WTC11 (cell line): ENCODE measurements at regions not wholly inside any gene's neighbourhood (a gene's known extent, or its start where the extent isn't known, plus 50 kb on each side); places are given as distances from the start of the nearest gene placed in this dataset.

Source experiments
- ATAC-seq: fragments of 200-7000 bp; cut with Tn5 transposase; 2 replicates; pipeline ENCODE4 v1.10.0; 2021; ENCODE audit warnings: mild to moderate bottlenecking, moderate library complexity
- CTCF ChIA-PET: fragments of 300-600 bp; sonication (Branson Sonifier 250); formaldehyde crosslinking; loops from one replicate; lab custom pipeline; 2021; ENCODE audit warnings: antibody characterized with exemption; lab: Charles Lee
- POLR2A ChIA-PET: fragments of 350-600 bp; sonication (Branson Sonifier 250); formaldehyde crosslinking; loops from one replicate; lab custom pipeline; 2021; ENCODE audit warnings: antibody characterized with exemption; lab: Charles Lee
- DNase-seq: peaks from one replicate; pipeline ENCODE4 v3.0.0; 2021; ENCODE audit warnings: low spot score
- H3K27ac Mint-ChIP-seq: 2 replicates; pipeline ENCODE4 v1.8.0; 2021; ENCODE audit warnings: mixed read lengths
- H3K27me3 Mint-ChIP-seq: 2 replicates; pipeline ENCODE4 v1.8.0; 2021; ENCODE audit warnings: low read depth, mild to moderate bottlenecking, moderate library complexity, mixed read lengths
- H3K36me3 Mint-ChIP-seq: 2 replicates; pipeline ENCODE4 v1.8.0; 2021; ENCODE audit warnings: mixed read lengths
- H3K4me1 Mint-ChIP-seq: 2 replicates; pipeline ENCODE4 v1.8.0; 2022; ENCODE audit warnings: mixed read lengths
- H3K4me3 Mint-ChIP-seq: 2 replicates; pipeline ENCODE4 v1.8.0; 2021; ENCODE audit warnings: mild to moderate bottlenecking, moderate library complexity, mixed read lengths
- H3K9me3 Mint-ChIP-seq: 2 replicates; pipeline ENCODE4 v1.8.0; 2021; ENCODE audit warnings: mixed read lengths
- ATF3 ChIP-seq: sonication (generic); formaldehyde crosslinking; conservative IDR thresholded peaks from 2 replicates; pipeline ENCODE4 v1.8.1; 2022; ENCODE audit warnings: mild to moderate bottlenecking, missing genetic modification reagents
- CBFB ChIP-seq: sonication (generic); formaldehyde crosslinking; IDR thresholded peaks from 2 replicates; pipeline ENCODE4 v1.8.1; 2022; ENCODE audit warnings: mild to moderate bottlenecking, low read depth, missing genetic modification reagents
- ERG ChIP-seq: fragments of 250-450 bp; sonication (Bioruptor Pico); IDR thresholded peaks from 2 replicates; pipeline ENCODE4 v1.8.0; 2021; ENCODE audit warnings: mild to moderate bottlenecking
- ESRRA ChIP-seq: sonication (generic); formaldehyde crosslinking; IDR thresholded peaks from 2 replicates; pipeline ENCODE4 v1.8.1; 2022; ENCODE audit warnings: mild to moderate bottlenecking, missing genetic modification reagents, borderline replicate concordance
- HMGA2 ChIP-seq: fragments of 250-450 bp; sonication (Bioruptor Pico); IDR thresholded peaks from 2 replicates; pipeline ENCODE4 v1.4.0; 2021; ENCODE audit warnings: mild to moderate bottlenecking, moderate library complexity
- JAZF1 ChIP-seq: fragments of 250-450 bp; sonication (Bioruptor Pico); IDR thresholded peaks from 2 replicates; pipeline ENCODE4 v1.9.0; 2021; ENCODE audit warnings: moderate library complexity, mild to moderate bottlenecking, inconsistent platforms
- MYBL2 ChIP-seq: sonication (generic); formaldehyde crosslinking; IDR thresholded peaks from 2 replicates; pipeline ENCODE4 v1.8.1; 2023; ENCODE audit warnings: mild to moderate bottlenecking, moderate library complexity, missing genetic modification reagents
- NFE2L1 ChIP-seq: sonication (generic); formaldehyde crosslinking; IDR thresholded peaks from 2 replicates; pipeline ENCODE4 v1.8.1; 2023; ENCODE audit warnings: missing genetic modification reagents
- NFYB ChIP-seq: sonication (generic); formaldehyde crosslinking; conservative IDR thresholded peaks from 2 replicates; pipeline ENCODE4 v1.8.0; 2022; ENCODE audit warnings: low read depth, missing genetic modification reagents
- OVOL2 ChIP-seq: fragments of 250-450 bp; sonication (Bioruptor Pico); IDR thresholded peaks from 2 replicates; pipeline ENCODE4 v1.9.0; 2021; ENCODE audit warnings: mild to moderate bottlenecking, borderline replicate concordance
- PRDM15 ChIP-seq: sonication (generic); formaldehyde crosslinking; IDR thresholded peaks from 2 replicates; pipeline ENCODE4 v1.8.0; 2022; ENCODE audit warnings: missing genetic modification reagents
- PRRX2 ChIP-seq: fragments of 250-450 bp; sonication (Bioruptor Pico); IDR thresholded peaks from 2 replicates; pipeline ENCODE4 v1.8.0; 2021; ENCODE audit warnings: mild to moderate bottlenecking
- SOX15 ChIP-seq: fragments of 250-450 bp; sonication (Bioruptor Pico); IDR thresholded peaks from 2 replicates; pipeline ENCODE4 v1.9.0; 2021; ENCODE audit warnings: mild to moderate bottlenecking
- TEAD1 ChIP-seq: sonication (generic); formaldehyde crosslinking; IDR thresholded peaks from 2 replicates; pipeline ENCODE4 v1.8.0; 2022; ENCODE audit warnings: mild to moderate bottlenecking, missing genetic modification reagents
- TEAD4 ChIP-seq: sonication (generic); formaldehyde crosslinking; IDR thresholded peaks from 2 replicates; pipeline ENCODE4 v1.8.0; 2022; ENCODE audit warnings: mild to moderate bottlenecking, missing genetic modification reagents
- USF1 ChIP-seq: sonication (generic); formaldehyde crosslinking; IDR thresholded peaks from 2 replicates; pipeline ENCODE4 v1.8.0; 2022; ENCODE audit warnings: mild to moderate bottlenecking, missing genetic modification reagents
- ZMAT4 ChIP-seq: fragments of 250-450 bp; sonication (Bioruptor Pico); IDR thresholded peaks from 2 replicates; pipeline ENCODE4 v1.9.0; 2021; ENCODE audit warnings: mild to moderate bottlenecking
- ZNF121 ChIP-seq: sonication (generic); formaldehyde crosslinking; IDR thresholded peaks from 2 replicates; pipeline ENCODE4 v1.8.0; 2023; ENCODE audit warnings: missing genetic modification reagents
- ZNF138 ChIP-seq: sonication (generic); formaldehyde crosslinking; conservative IDR thresholded peaks from 2 replicates; pipeline ENCODE4 v1.8.1; 2022; ENCODE audit warnings: mild to moderate bottlenecking, moderate library complexity, missing genetic modification reagents
- ZNF396 ChIP-seq: fragments of 250-450 bp; sonication (Bioruptor Pico); IDR thresholded peaks from 2 replicates; pipeline ENCODE4 v1.8.0; 2021; ENCODE audit warnings: mild to moderate bottlenecking, moderate library complexity, borderline replicate concordance
- ZNF423 ChIP-seq: fragments of 250-450 bp; sonication (Bioruptor Pico); IDR thresholded peaks from 2 replicates; pipeline ENCODE4 v2.1.2; 2022; ENCODE audit warnings: mild to moderate bottlenecking, moderate library complexity
- ZNF425 ChIP-seq: fragments of 250-450 bp; sonication (Bioruptor Pico); conservative IDR thresholded peaks from 2 replicates; pipeline ENCODE4 v1.9.0; 2021; ENCODE audit warnings: mild to moderate bottlenecking
- ZNF512 ChIP-seq: sonication (generic); formaldehyde crosslinking; IDR thresholded peaks from 2 replicates; pipeline ENCODE4 v1.8.1; 2022; ENCODE audit warnings: missing genetic modification reagents, borderline replicate concordance
- ZNF532 ChIP-seq: fragments of 250-450 bp; sonication (Bioruptor Pico); IDR thresholded peaks from 2 replicates; pipeline ENCODE4 v1.9.0; 2021; ENCODE audit warnings: mild to moderate bottlenecking, borderline replicate concordance
- ZNF671 ChIP-seq: fragments of 250-450 bp; sonication (Bioruptor Pico); IDR thresholded peaks from 2 replicates; pipeline ENCODE4 v1.8.0; 2021; ENCODE audit warnings: mild to moderate bottlenecking

- no peak for ATAC-seq
- Mint-ChIP-seq H3K4me3 (no peak overlapping the region), H3K27ac (no peak overlapping the region), H3K27me3 (no peaks in the 10 kb centered on the region), H3K4me1 (peaks cover 8% of the 10 kb centered on the region; the same call in 1 of the 2 replicates), H3K9me3 (peaks cover 8% of the 10 kb centered on the region), H3K36me3 (no peaks in the 10 kb centered on the region)
- ChIA-PET POLR2A (no interaction called here), CTCF (no interaction called here)
- TF ChIP-seq CBFB (CRISPR knock-in tag) (no peak), USF1 (no peak), ZNF138 (no peak), HMGA2 (CRISPR knock-in tag) (no peak), SOX15 (CRISPR knock-in tag) (no peak), ZMAT4 (CRISPR knock-in tag) (no peak), TEAD1 (no peak), TEAD4 (CRISPR knock-in tag) (no peak), ZNF425 (no peak), OVOL2 (no peak), ZNF121 (CRISPR knock-in tag) (no peak), ZNF423 (no peak), ZNF512 (no peak), ZNF396 (CRISPR knock-in tag) (no peak), ESRRA (no peak)
- no peak for DNase-seq
Observed at GRCh38 chr10:33886299-33886698, 551.8 kb upstream of the NRP1 start.

GRCh38 chr10:33884604-33885003, 550.1 kb upstream of the NRP1 start:
- Mint-ChIP-seq H3K27ac (no peak overlapping the region), H3K4me1 (peaks cover 8% of the 10 kb centered on the region; the same call in 1 of the 2 replicates), H3K36me3 (no peaks in the 10 kb centered on the region), H3K9me3 (peaks cover 5% of the 10 kb centered on the region; the same call in 1 of the 2 replicates), H3K4me3 (no peak overlapping the region), H3K27me3 (no peaks in the 10 kb centered on the region)
- ChIA-PET POLR2A (no interaction called here), CTCF (no interaction called here)
- ATAC-seq (no peak), DNase-seq (no peak)
- TF ChIP-seq NFYB = no peak
- no peak for TF ChIP-seq ERG (CRISPR knock-in tag)
- no peak for TF ChIP-seq PRRX2 (CRISPR knock-in tag)
- TF ChIP-seq ATF3 (CRISPR knock-in tag) = no peak
- TF ChIP-seq JAZF1 (CRISPR knock-in tag) = no peak
- no peak for TF ChIP-seq MYBL2 (CRISPR knock-in tag)
- TF ChIP-seq ZNF671 (CRISPR knock-in tag) = no peak
- no peak for TF ChIP-seq PRDM15 (CRISPR knock-in tag)
- no peak for TF ChIP-seq ZNF532 (CRISPR knock-in tag)
- TF ChIP-seq NFE2L1 (CRISPR knock-in tag) = no peak
